ENCODE measurements at regions not wholly inside any gene's neighbourhood (a gene's known extent, or its start where the extent isn't known, plus 50 kb on each side); places are given as distances from the start of the nearest gene placed in this dataset.

- Mint-ChIP-seq H3K9me3 (no peaks in the 10 kb centered on the region), H3K27ac (no peak overlapping the region), H3K4me3 (no peak overlapping the region), H3K4me1 (ENCODE audit: low read depth) (peaks cover 8% of the 10 kb centered on the region), H3K27me3 (no peaks in the 10 kb centered on the region), H3K36me3 (ENCODE audit: low read depth) (no peaks in the 10 kb centered on the region)
- no peak for DNase-seq
These were observed 163.9 kb downstream of the KDR start for GRCh38 chr4:54961357-54961975.

DNA sequence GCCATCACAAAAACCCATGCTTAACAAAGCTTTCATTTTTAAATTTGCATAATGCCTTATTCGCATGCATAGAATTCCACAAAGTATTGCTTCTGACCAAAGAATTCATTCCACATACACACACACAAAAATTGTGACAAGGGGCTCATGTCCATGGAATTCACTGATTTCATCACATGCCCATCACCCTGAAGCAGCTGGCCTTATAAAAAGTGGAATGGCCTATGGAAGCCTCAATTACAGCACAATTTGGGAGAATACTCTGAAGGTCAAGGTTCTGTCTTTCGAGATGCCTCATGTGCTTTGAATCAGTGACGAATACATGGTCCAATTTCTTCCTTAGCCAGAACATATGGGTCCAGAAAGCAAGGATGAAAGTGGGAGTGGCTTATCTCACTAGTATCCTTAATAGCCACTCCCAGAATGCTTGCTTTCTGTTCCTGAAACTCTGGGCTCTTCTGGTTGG, 165.7 kb downstream of the KDR start:
- Mint-ChIP-seq H3K27me3 (no peaks in the 10 kb centered on the region), H3K9me3 (no peaks in the 10 kb centered on the region), H3K36me3 (ENCODE audit: low read depth) (no peaks in the 10 kb centered on the region), H3K27ac (no peak overlapping the region), H3K4me3 (no peak overlapping the region), H3K4me1 (ENCODE audit: low read depth) (peaks cover 8% of the 10 kb centered on the region)
- DNase-seq: no peak

GRCh38 chr4:54959131-54959530, 166.3 kb downstream of the KDR start:
- H3K27me3 Mint-ChIP-seq: no peaks in the 10 kb centered on the region
- no peaks in the 10 kb centered on the region for H3K9me3 Mint-ChIP-seq
- no peak overlapping the region for H3K4me3 Mint-ChIP-seq
- peaks cover 8% of the 10 kb centered on the region for H3K4me1 Mint-ChIP-seq (ENCODE audit: low read depth)
- no peaks in the 10 kb centered on the region for H3K36me3 Mint-ChIP-seq (ENCODE audit: low read depth)
- no peak overlapping the region for H3K27ac Mint-ChIP-seq
- DNase-seq: no peak

DNA sequence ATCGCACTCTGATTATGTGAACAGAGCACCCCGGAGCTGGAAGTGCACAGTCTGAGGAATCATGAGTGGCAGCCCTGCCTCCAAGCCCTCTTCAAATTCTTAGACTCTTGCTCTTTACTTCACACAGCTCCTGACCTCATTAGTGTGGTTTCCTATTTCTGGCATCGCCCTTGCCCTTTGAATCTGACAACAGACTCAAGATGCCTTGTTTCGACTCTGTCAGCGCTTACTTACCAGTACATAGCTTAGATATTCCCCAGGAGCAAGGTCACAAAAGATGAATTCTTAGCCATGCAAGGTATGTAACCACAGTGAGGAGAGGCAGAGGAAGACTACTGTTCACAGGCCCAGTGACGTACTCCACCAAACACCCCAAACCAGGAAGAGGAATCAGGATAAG, 167.2 kb downstream of the KDR start:
- H3K4me3 Mint-ChIP-seq: no peak overlapping the region
- H3K4me1 Mint-ChIP-seq (ENCODE audit: low read depth): peaks cover 8% of the 10 kb centered on the region
- H3K9me3 Mint-ChIP-seq: no peaks in the 10 kb centered on the region
- no peaks in the 10 kb centered on the region for H3K27me3 Mint-ChIP-seq
- H3K36me3 Mint-ChIP-seq (ENCODE audit: low read depth): no peaks in the 10 kb centered on the region
- DNase-seq: no peak
- H3K27ac Mint-ChIP-seq: no peak overlapping the region

GRCh38 chr4:54954656-54955388, 170.6 kb downstream of the KDR start:
- no peak for DNase-seq
- Mint-ChIP-seq H3K9me3 (no peaks in the 10 kb centered on the region), H3K4me3 (no peak overlapping the region), H3K4me1 (ENCODE audit: low read depth) (peaks cover 6% of the 10 kb centered on the region), H3K27me3 (no peaks in the 10 kb centered on the region), H3K27ac (no peak overlapping the region), H3K36me3 (ENCODE audit: low read depth) (no peaks in the 10 kb centered on the region)

- Mint-ChIP-seq H3K36me3 (ENCODE audit: low read depth) (no peaks in the 10 kb centered on the region), H3K27me3 (no peaks in the 10 kb centered on the region), H3K4me3 (no peak overlapping the region), H3K9me3 (no peaks in the 10 kb centered on the region), H3K4me1 (ENCODE audit: low read depth) (peaks cover 24% of the 10 kb centered on the region), H3K27ac (no peak overlapping the region)
- no peak for DNase-seq
These were observed 178.7 kb downstream of the KDR start for GRCh38 chr4:54946741-54947140.

GRCh38 chr4:54945838-54946237, 179.6 kb downstream of the KDR start:
- Mint-ChIP-seq H3K9me3 (no peaks in the 10 kb centered on the region), H3K27me3 (no peaks in the 10 kb centered on the region), H3K4me1 (ENCODE audit: low read depth) (peaks cover 33% of the 10 kb centered on the region), H3K4me3 (no peak overlapping the region), H3K36me3 (ENCODE audit: low read depth) (no peaks in the 10 kb centered on the region), H3K27ac (no peak overlapping the region)
- DNase-seq: no peak

DNA sequence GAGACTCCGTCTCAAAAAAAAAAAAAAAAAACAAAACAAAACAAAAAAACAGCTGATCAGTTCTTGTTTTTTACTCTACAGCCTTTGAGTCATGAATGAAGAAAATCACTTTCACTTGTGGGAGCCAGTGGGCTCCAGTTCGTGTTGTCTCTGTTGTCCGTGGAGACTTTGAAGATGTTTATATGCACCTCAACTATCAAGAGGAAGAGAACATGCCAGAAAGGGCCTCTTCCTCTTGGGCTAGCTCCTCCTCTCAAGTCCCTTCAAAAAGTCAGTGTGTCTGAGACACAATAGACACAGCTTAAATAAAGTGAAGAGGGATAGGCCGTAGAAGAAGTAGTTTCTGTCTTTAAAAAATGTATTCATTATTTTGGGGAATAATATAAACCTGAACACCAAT, 182.7 kb downstream of the KDR start:
- H3K4me3 Mint-ChIP-seq: peak overlapping the region; percentile 44
- peaks cover 40% of the 10 kb centered on the region for H3K4me1 Mint-ChIP-seq (ENCODE audit: low read depth)
- H3K27ac Mint-ChIP-seq: peak overlapping the region; percentile 70
- no peaks in the 10 kb centered on the region for H3K27me3 Mint-ChIP-seq
- H3K9me3 Mint-ChIP-seq: no peaks in the 10 kb centered on the region
- no peaks in the 10 kb centered on the region for H3K36me3 Mint-ChIP-seq (ENCODE audit: low read depth)
- DNase-seq: no peak

DNA sequence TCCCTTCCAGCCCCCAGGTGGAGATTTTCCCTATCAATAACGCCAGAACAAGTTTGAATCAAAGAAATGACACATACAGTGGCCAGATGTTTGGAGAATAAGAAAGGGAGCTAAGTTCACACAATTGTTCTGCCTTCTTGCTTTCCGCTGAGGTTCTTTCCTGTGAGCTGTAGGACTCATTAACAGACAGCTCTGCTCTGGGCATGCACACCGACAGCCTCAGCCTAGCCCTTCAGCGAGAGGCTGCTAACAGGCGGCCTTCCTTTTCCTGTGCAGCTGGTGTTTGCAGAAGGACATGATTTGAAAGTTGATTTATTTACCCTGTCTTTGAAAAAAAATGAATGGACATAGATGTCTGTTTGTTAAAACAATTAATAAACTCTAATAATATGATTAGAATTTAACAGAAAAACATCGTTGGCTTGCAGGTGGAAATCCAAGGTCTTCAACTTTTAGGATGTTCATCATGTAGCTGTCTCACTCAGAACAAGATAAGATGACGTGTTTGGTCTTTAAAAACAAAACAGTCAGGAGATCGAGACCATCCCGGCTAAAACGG, 183.3 kb downstream of the KDR start:
- H3K9me3 Mint-ChIP-seq: no peaks in the 10 kb centered on the region
- DNase-seq: no peak
- H3K4me3 Mint-ChIP-seq: peak overlapping the region; percentile 44
- no peak overlapping the region for H3K27ac Mint-ChIP-seq
- H3K27me3 Mint-ChIP-seq: peaks cover 3% of the 10 kb centered on the region
- no peaks in the 10 kb centered on the region for H3K36me3 Mint-ChIP-seq (ENCODE audit: low read depth)
- peaks cover 42% of the 10 kb centered on the region for H3K4me1 Mint-ChIP-seq (ENCODE audit: low read depth)

- H3K27me3 Mint-ChIP-seq: peaks cover 3% of the 10 kb centered on the region
- H3K27ac Mint-ChIP-seq: peak overlapping the region; percentile 32
- peak; percentile 43 for DNase-seq
- H3K4me1 Mint-ChIP-seq (ENCODE audit: low read depth): peaks cover 42% of the 10 kb centered on the region
- H3K9me3 Mint-ChIP-seq: no peaks in the 10 kb centered on the region
- H3K36me3 Mint-ChIP-seq (ENCODE audit: low read depth): no peaks in the 10 kb centered on the region
- peak overlapping the region; percentile 44 for H3K4me3 Mint-ChIP-seq
These were observed 184.2 kb downstream of the KDR start for GRCh38 chr4:54940996-54941865.

DNA sequence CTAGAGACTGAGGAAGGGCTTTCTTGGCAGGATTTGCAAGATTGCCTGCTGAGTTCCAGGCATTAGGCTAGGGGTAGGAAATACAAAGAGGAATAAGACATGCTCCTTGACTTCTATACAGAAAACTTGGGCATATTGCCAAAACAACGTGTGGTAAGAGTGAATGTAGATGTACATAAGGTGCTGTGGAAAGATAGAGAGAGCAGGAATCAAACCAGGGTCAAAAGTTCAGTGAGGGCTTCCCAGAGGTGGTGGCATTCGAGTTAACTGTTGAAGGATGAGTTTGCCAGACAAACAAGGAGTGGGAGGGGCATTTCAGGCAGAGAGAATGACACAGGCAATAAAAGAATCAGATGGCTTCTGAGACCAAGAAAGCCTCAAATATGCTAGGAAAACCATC, 187.9 kb downstream of the KDR start:
- no peaks in the 10 kb centered on the region for H3K9me3 Mint-ChIP-seq
- H3K36me3 Mint-ChIP-seq (ENCODE audit: low read depth): no peaks in the 10 kb centered on the region
- H3K27ac Mint-ChIP-seq: no peak overlapping the region
- H3K27me3 Mint-ChIP-seq: peaks cover 5% of the 10 kb centered on the region
- peaks cover 24% of the 10 kb centered on the region for H3K4me1 Mint-ChIP-seq (ENCODE audit: low read depth)
- no peak overlapping the region for H3K4me3 Mint-ChIP-seq
- no peak for DNase-seq

DNA sequence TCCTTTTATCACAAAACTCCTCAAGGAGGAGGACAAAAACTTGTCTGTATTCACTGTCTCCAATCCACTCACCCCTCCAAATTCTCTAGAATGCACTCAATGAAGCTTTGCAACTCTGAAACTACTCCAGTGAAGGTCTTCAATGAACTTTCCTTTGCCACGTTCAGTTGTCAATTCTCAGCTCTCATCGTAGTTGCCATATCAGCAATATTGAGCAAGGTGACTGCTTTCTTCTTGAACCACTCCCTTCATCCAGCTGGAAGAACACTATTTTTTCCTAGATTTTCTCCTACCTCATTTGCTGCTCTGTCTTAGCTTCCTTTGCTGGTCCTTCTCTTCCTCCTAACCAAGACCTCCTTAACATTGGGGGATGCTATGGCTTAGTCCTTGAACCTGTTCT, 191.8 kb downstream of the KDR start:
- Mint-ChIP-seq H3K4me3 (no peak overlapping the region), H3K27me3 (peaks cover 5% of the 10 kb centered on the region), H3K9me3 (no peaks in the 10 kb centered on the region), H3K27ac (no peak overlapping the region), H3K36me3 (ENCODE audit: low read depth) (no peaks in the 10 kb centered on the region), H3K4me1 (ENCODE audit: low read depth) (peaks cover 4% of the 10 kb centered on the region)
- DNase-seq: no peak

GRCh38 chr4:54930226-54930625, 195.2 kb downstream of the KDR start:
- H3K4me3 Mint-ChIP-seq: no peak overlapping the region
- H3K27ac Mint-ChIP-seq: no peak overlapping the region
- H3K4me1 Mint-ChIP-seq (ENCODE audit: low read depth): peaks cover 1% of the 10 kb centered on the region
- no peaks in the 10 kb centered on the region for H3K36me3 Mint-ChIP-seq (ENCODE audit: low read depth)
- DNase-seq: no peak
- peaks cover 3% of the 10 kb centered on the region for H3K9me3 Mint-ChIP-seq
- H3K27me3 Mint-ChIP-seq: peaks cover 2% of the 10 kb centered on the region

GRCh38 chr4:54929459-54929858, 195.9 kb downstream of the KDR start:
- DNase-seq: no peak
- Mint-ChIP-seq H3K4me3 (no peak overlapping the region), H3K4me1 (ENCODE audit: low read depth) (peaks cover 1% of the 10 kb centered on the region), H3K36me3 (ENCODE audit: low read depth) (no peaks in the 10 kb centered on the region), H3K27ac (no peak overlapping the region), H3K9me3 (peaks cover 5% of the 10 kb centered on the region), H3K27me3 (no peaks in the 10 kb centered on the region)
